ENCODE measurements at regions not wholly inside any gene's neighbourhood (a gene's known extent, or its start where the extent isn't known, plus 50 kb on each side); places are given as distances from the start of the nearest gene placed in this dataset.
A peak's percentile ranks its signal among the peaks of the same experiment; 100 is the strongest.

DNA sequence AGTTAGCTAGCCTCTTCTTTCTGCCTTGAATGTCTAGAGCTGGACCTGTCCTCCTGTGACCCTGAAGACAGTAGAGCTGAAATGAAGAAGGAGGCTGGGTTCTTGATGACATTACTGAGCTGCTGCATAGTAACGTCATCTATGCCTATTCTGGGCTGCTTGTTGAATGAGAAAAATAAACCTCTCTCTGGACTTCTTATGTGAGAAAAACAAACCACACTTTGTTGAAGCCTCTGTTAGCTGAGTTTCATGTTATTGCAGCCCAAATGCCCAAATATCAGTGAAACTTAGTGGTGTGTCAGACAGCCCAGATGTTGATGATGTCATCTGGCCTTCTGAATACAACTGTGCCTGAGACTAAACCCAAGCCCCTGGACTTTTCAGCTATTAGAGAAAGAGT lies 67.0 kb upstream of the MAX start:
- no peak for TF ChIP-seq SIN3A (IDR thresholded peaks at IDR 0.05; ENCODE audit: borderline replicate concordance, insufficient read depth, low read depth, low read length)
- TF ChIP-seq, protein P1, sequence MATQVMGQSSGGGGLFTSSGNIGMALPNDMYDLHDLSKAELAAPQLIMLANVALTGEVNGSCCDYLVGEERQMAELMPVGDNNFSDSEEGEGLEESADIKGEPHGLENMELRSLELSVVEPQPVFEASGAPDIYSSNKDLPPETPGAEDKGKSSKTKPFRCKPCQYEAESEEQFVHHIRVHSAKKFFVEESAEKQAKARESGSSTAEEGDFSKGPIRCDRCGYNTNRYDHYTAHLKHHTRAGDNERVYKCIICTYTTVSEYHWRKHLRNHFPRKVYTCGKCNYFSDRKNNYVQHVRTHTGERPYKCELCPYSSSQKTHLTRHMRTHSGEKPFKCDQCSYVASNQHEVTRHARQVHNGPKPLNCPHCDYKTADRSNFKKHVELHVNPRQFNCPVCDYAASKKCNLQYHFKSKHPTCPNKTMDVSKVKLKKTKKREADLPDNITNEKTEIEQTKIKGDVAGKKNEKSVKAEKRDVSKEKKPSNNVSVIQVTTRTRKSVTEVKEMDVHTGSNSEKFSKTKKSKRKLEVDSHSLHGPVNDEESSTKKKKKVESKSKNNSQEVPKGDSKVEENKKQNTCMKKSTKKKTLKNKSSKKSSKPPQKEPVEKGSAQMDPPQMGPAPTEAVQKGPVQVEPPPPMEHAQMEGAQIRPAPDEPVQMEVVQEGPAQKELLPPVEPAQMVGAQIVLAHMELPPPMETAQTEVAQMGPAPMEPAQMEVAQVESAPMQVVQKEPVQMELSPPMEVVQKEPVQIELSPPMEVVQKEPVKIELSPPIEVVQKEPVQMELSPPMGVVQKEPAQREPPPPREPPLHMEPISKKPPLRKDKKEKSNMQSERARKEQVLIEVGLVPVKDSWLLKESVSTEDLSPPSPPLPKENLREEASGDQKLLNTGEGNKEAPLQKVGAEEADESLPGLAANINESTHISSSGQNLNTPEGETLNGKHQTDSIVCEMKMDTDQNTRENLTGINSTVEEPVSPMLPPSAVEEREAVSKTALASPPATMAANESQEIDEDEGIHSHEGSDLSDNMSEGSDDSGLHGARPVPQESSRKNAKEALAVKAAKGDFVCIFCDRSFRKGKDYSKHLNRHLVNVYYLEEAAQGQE (IDR thresholded peaks at IDR 0.05; ENCODE audit: insufficient read depth in 1 of 2, low read depth in 2 of 2, low read length in 1 of 2): no peak
- no peak for TF ChIP-seq TCF7L2 (IDR thresholded peaks at IDR 0.05; ENCODE audit: low read depth, low read length)
- no peak for TF ChIP-seq POLR2AphosphoS5 (IDR thresholded peaks at IDR 0.05; ENCODE audit: low read depth, low read length)
- TF ChIP-seq, protein P2, sequence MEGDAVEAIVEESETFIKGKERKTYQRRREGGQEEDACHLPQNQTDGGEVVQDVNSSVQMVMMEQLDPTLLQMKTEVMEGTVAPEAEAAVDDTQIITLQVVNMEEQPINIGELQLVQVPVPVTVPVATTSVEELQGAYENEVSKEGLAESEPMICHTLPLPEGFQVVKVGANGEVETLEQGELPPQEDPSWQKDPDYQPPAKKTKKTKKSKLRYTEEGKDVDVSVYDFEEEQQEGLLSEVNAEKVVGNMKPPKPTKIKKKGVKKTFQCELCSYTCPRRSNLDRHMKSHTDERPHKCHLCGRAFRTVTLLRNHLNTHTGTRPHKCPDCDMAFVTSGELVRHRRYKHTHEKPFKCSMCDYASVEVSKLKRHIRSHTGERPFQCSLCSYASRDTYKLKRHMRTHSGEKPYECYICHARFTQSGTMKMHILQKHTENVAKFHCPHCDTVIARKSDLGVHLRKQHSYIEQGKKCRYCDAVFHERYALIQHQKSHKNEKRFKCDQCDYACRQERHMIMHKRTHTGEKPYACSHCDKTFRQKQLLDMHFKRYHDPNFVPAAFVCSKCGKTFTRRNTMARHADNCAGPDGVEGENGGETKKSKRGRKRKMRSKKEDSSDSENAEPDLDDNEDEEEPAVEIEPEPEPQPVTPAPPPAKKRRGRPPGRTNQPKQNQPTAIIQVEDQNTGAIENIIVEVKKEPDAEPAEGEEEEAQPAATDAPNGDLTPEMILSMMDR (IDR thresholded peaks at IDR 0.05): no peak
- ChIA-PET CTCF (interaction anchor here (0.6 kb wide), 1 partner anchor 867 kb away, joined by 3 read pairs; no protein-coding TSS in a partner anchor), POLR2A (interaction anchor here (0.7 kb wide), 1 partner anchor 17 kb away, joined by 5 read pairs; no protein-coding TSS in a partner anchor)
- H3K27me3 ChIP-seq (ENCODE audit: control insufficient read depth, insufficient read depth, low read length): no peaks in the 10 kb centered on the region
- no peaks in the 10 kb centered on the region for H3K36me3 ChIP-seq (ENCODE audit: control insufficient read depth, insufficient read depth, low read length)
- no peak overlapping the region for H3K27ac ChIP-seq (ENCODE audit: low read length)
- in situ Hi-C loops (cut with HindIII; ENCODE audit: low pct_unique_long_range_greater_than_20kb, low sequenced_read_pairs) (no loop called here), intact Hi-C loops (cut with micrococcal nuclease; ENCODE audit: unreplicated experiment) (loop anchor here (10.0 kb wide), 2 partner anchors 245 to 655 kb away; partner anchors contain the start of gene FUT8)
- no peaks in the 10 kb centered on the region for H3K9me3 ChIP-seq (ENCODE audit: control insufficient read depth, insufficient read depth, low read depth, low read length)
- no peak overlapping the region for H3K4me3 ChIP-seq (ENCODE audit: low read depth in 2 of 2, low read length in 2 of 2)
- BruUV-seq (replicated peaks): no TSS peak
- no peaks in the 10 kb centered on the region; the same call in 1 of the 2 replicates for H3K4me1 ChIP-seq (ENCODE audit: control insufficient read depth, insufficient read depth, low read length)
- ATAC-seq: no peak
- no peak for DNase-seq (ENCODE audit: low read depth, low spot score)

DNA sequence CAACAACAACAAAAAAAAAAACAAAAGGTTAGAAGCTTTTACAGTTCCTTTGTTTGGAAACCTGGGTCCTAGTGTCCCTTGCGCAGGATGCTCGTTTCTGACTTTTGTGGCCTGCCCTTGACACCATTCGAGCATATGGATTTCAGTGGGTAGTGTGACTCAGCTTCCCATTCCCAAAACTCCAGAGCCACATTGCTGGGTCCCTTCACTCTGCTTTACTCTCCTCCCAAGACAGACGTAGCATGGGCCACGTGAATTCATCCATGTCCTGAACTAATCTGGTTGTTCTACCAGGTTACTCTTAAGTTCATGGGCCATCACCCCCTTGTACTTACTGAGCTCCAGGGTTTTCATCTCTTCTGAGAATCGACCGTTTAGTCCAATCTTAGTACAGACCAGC lies 68.0 kb upstream of the MAX start:
- Histone ChIP-seq H3K9me3 (ENCODE audit: control insufficient read depth, insufficient read depth, low read depth, low read length) (no peaks in the 10 kb centered on the region), H3K27me3 (ENCODE audit: control insufficient read depth, insufficient read depth, low read length) (no peaks in the 10 kb centered on the region), H3K36me3 (ENCODE audit: control insufficient read depth, insufficient read depth, low read length) (no peaks in the 10 kb centered on the region), H3K27ac (ENCODE audit: low read length) (no peak overlapping the region), H3K4me1 (ENCODE audit: control insufficient read depth, insufficient read depth, low read length) (no peaks in the 10 kb centered on the region; the same call in 1 of the 2 replicates), H3K4me3 (ENCODE audit: low read depth in 2 of 2, low read length in 2 of 2) (peak overlapping the region; percentile 20 to 54; a peak in 3 of 4 replicates)
- in situ Hi-C loops (cut with HindIII; ENCODE audit: low pct_unique_long_range_greater_than_20kb, low sequenced_read_pairs): no loop called here
- DNase-seq (ENCODE audit: low read depth, low spot score) (no peak), ATAC-seq (peak; percentile 40; the same call in 1 of the 2 replicates)
- TF ChIP-seq SIN3A (IDR thresholded peaks at IDR 0.05; ENCODE audit: borderline replicate concordance, insufficient read depth, low read depth, low read length) (no peak), POLR2AphosphoS5 (IDR thresholded peaks at IDR 0.05; ENCODE audit: low read depth, low read length) (no peak), TCF7L2 (IDR thresholded peaks at IDR 0.05; ENCODE audit: low read depth, low read length) (no peak)
- TF ChIP-seq, protein P2 (IDR thresholded peaks at IDR 0.05): no peak
- TF ChIP-seq, protein P1 (IDR thresholded peaks at IDR 0.05; ENCODE audit: insufficient read depth in 1 of 2, low read depth in 2 of 2, low read length in 1 of 2): no peak
- intact Hi-C loops (cut with micrococcal nuclease; ENCODE audit: unreplicated experiment): loop anchor here (10.0 kb wide), 1 partner anchor 204 kb away; no protein-coding TSS in a partner anchor
- BruUV-seq (replicated peaks): no TSS peak
- POLR2A ChIA-PET: no interaction called here
- CTCF ChIA-PET: no interaction called here

Data from Panc1 (cell line).